ENCODE measurements at regions not wholly inside any gene's neighbourhood (a gene's known extent, or its start where the extent isn't known, plus 50 kb on each side); places are given as distances from the start of the nearest gene placed in this dataset.

- TF ChIP-seq RAD21 (IDR thresholded peaks at IDR 0.05; ENCODE audit: low read length) (no peak), CTCF (IDR thresholded peaks at IDR 0.05) (no peak), MEF2A (IDR thresholded peaks at IDR 0.05; ENCODE audit: borderline replicate concordance, low read depth) (no peak), MAX (IDR thresholded peaks at IDR 0.05; ENCODE audit: low read depth) (no peak), TAF1 (IDR thresholded peaks at IDR 0.05; ENCODE audit: borderline replicate concordance, low read depth, low read length) (no peak), POLR2AphosphoS5 (IDR thresholded peaks at IDR 0.05; ENCODE audit: low read depth, low read length) (no peak)
Measured at GRCh38 chr5:1673042-1673677, 126.5 kb downstream of the MRPL36 start.
